Uterus (tissue), 3 donors: ENCODE measurements at regions not wholly inside any gene's neighbourhood (a gene's known extent, or its start where the extent isn't known, plus 50 kb on each side); places are given as distances from the start of the nearest gene placed in this dataset.

Experiments
- DNase-seq, 2 donors: peaks; one replicate each; pipeline ENCODE4 v3.0.0-alpha.2; 2019 to 2020
- H3K27ac ChIP-seq, 2 donors: fragments of 200-600 bp; sonication (generic); 1 replicate in 1 of 2; 2 replicates in 1 of 2; pipeline ENCODE4 v1.5.1; 2016 to 2018
- H3K27me3 ChIP-seq, 2 donors: fragments of 200-600 bp; sonication (generic); one replicate each; pipeline ENCODE4 v1.5.1; 2018 to 2019; ENCODE audit warnings: control low read depth in 1 of 2
- H3K36me3 ChIP-seq, 2 donors: fragments of 200-600 bp; sonication (generic); one replicate each; pipeline ENCODE4 v1.5.1; 2019; ENCODE audit warnings: control low read depth in 1 of 2
- H3K4me1 ChIP-seq, 2 donors: fragments of 200-600 bp; sonication (generic); one replicate each; pipeline ENCODE4 v1.5.1; 2018 to 2019; ENCODE audit warnings: control low read depth in 1 of 2
- H3K4me3 ChIP-seq, 2 donors: fragments of 200-600 bp; sonication (generic); 1 replicate in 1 of 2; 2 replicates in 1 of 2; pipeline ENCODE4 v1.5.1; 2018 to 2019; ENCODE audit warnings: mild to moderate bottlenecking in 1 of 2
- H3K9me3 ChIP-seq, 2 donors: fragments of 200-600 bp; sonication (generic); one replicate each; pipeline ENCODE4 v1.5.1; 2019; ENCODE audit warnings: control low read depth in 1 of 2
- POLR2A ChIP-seq, 2 donors: fragments of 450-650 bp; IDR thresholded peaks; one replicate each; pipeline ENCODE4 v1.6.1; 2016; ENCODE audit warnings: antibody characterized with exemption in 2 of 2, mild to moderate bottlenecking in 1 of 2, moderate library complexity in 1 of 2
- intact Hi-C: fragments of 100-400 bp; cut with DNase I; formaldehyde crosslinking; loops from one replicate; pipeline ENCODE4 v1.15.1; 2023; ENCODE audit warnings: low total_unique reads
- TF ChIP-seq, protein P1 (sequence below), 4 experiments: fragments of 200-600 bp in 2 of 4; fragments of 450-650 bp in 2 of 4; sonication (generic) in 2 of 4; IDR thresholded peaks; one replicate each; pipeline ENCODE4 v1.5.1; 2016 to 2019; ENCODE audit warnings: antibody characterized with exemption in 4 of 4, mild to moderate bottlenecking in 2 of 4, moderate library complexity in 1 of 4
- donor health status: DM: yes; HTN: yes; CAD: no.

GRCh38 chr14:25396128-25396527 lies 346.2 kb upstream of the STXBP6 start:
- H3K27ac ChIP-seq, result no peak overlapping the region
- intact Hi-C loops, result no loop called here
- H3K27me3 ChIP-seq, result no peaks in the 10 kb centered on the region
- no peak overlapping the region for H3K4me3 ChIP-seq
- DNase-seq, result no peak
- no peaks in the 10 kb centered on the region for H3K9me3 ChIP-seq
- no peak for TF ChIP-seq POLR2A (IDR thresholded peaks at IDR 0.05)
- TF ChIP-seq, protein P1, sequence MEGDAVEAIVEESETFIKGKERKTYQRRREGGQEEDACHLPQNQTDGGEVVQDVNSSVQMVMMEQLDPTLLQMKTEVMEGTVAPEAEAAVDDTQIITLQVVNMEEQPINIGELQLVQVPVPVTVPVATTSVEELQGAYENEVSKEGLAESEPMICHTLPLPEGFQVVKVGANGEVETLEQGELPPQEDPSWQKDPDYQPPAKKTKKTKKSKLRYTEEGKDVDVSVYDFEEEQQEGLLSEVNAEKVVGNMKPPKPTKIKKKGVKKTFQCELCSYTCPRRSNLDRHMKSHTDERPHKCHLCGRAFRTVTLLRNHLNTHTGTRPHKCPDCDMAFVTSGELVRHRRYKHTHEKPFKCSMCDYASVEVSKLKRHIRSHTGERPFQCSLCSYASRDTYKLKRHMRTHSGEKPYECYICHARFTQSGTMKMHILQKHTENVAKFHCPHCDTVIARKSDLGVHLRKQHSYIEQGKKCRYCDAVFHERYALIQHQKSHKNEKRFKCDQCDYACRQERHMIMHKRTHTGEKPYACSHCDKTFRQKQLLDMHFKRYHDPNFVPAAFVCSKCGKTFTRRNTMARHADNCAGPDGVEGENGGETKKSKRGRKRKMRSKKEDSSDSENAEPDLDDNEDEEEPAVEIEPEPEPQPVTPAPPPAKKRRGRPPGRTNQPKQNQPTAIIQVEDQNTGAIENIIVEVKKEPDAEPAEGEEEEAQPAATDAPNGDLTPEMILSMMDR (IDR thresholded peaks at IDR 0.05), result no peak
- H3K36me3 ChIP-seq, result no peaks in the 10 kb centered on the region
- no peaks in the 10 kb centered on the region for H3K4me1 ChIP-seq

- Histone ChIP-seq H3K4me1 (no peaks in the 10 kb centered on the region), H3K36me3 (no peaks in the 10 kb centered on the region), H3K9me3 (no peaks in the 10 kb centered on the region), H3K4me3 (no peak overlapping the region), H3K27me3 (no peaks in the 10 kb centered on the region), H3K27ac (no peak overlapping the region)
- intact Hi-C loops, result no loop called here
- TF ChIP-seq, protein P1 (IDR thresholded peaks at IDR 0.05), result no peak
- TF ChIP-seq POLR2A (IDR thresholded peaks at IDR 0.05), result no peak
- DNase-seq, result no peak
Measured at GRCh38 chr14:25394791-25395391, 344.9 kb upstream of the STXBP6 start.

GRCh38 chr14:25394356-25394755 lies 344.4 kb upstream of the STXBP6 start:
- intact Hi-C loops, result no loop called here
- TF ChIP-seq, protein P1 (IDR thresholded peaks at IDR 0.05), result no peak
- TF ChIP-seq POLR2A (IDR thresholded peaks at IDR 0.05), result no peak
- H3K27ac ChIP-seq, result no peak overlapping the region
- no peaks in the 10 kb centered on the region for H3K4me1 ChIP-seq
- no peak overlapping the region for H3K4me3 ChIP-seq
- H3K27me3 ChIP-seq, result no peaks in the 10 kb centered on the region
- H3K36me3 ChIP-seq, result no peaks in the 10 kb centered on the region
- DNase-seq, result no peak
- H3K9me3 ChIP-seq, result no peaks in the 10 kb centered on the region

GRCh38 chr14:25389948-25390347 lies 340.0 kb upstream of the STXBP6 start:
- DNase-seq, result no peak
- TF ChIP-seq, protein P1 (IDR thresholded peaks at IDR 0.05), result no peak
- TF ChIP-seq POLR2A (IDR thresholded peaks at IDR 0.05), result no peak
- H3K9me3 ChIP-seq, result no peaks in the 10 kb centered on the region
- no peak overlapping the region for H3K4me3 ChIP-seq
- H3K27ac ChIP-seq, result no peak overlapping the region
- intact Hi-C loops, result no loop called here
- no peaks in the 10 kb centered on the region for H3K27me3 ChIP-seq
- no peaks in the 10 kb centered on the region for H3K36me3 ChIP-seq
- H3K4me1 ChIP-seq, result no peaks in the 10 kb centered on the region

DNA sequence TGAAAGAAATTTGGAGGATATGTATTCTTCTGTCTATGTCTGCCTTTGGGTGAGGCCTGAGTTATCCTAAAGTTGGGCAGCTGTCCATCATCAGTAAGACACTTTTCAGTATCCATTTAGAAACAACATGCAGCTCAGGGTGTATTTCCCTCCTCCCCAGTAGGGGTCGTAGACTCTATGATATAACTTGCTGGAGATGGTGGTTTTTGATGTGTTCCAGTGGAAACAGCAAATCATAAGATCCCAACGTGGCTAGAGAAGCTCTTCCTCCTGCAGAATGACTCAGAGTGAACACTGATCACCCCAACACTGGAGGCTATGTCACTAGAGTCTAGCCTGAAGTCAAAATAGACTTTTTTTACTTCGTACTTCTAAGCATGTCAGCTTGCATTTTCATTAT lies 331.6 kb upstream of the STXBP6 start:
- no peak for DNase-seq
- no peaks in the 10 kb centered on the region for H3K36me3 ChIP-seq
- intact Hi-C loops, result no loop called here

More for the DNA sequence above, 331.6 kb upstream of the STXBP6 start:
- Histone ChIP-seq H3K9me3 (no peaks in the 10 kb centered on the region), H3K27ac (no peak overlapping the region), H3K27me3 (no peaks in the 10 kb centered on the region), H3K4me3 (no peak overlapping the region), H3K4me1 (no peaks in the 10 kb centered on the region)
- TF ChIP-seq, protein P1 (IDR thresholded peaks at IDR 0.05), result no peak
- TF ChIP-seq POLR2A (IDR thresholded peaks at IDR 0.05), result no peak
